ENCODE measurements at regions not wholly inside any gene's neighbourhood (a gene's known extent, or its start where the extent isn't known, plus 50 kb on each side); places are given as distances from the start of the nearest gene placed in this dataset.
A peak's percentile ranks its signal among the peaks of the same experiment; 100 is the strongest.
"Not testable (repeated sequence)": the region's sequence is repeated elsewhere in the genome, so short reads cannot be mapped to it uniquely, and the experiment has no call there.

- Mint-ChIP-seq H3K4me3 (peak overlapping the region; percentile 71), H3K27me3 (no peaks in the 10 kb centered on the region), H3K27ac (peak overlapping the region; percentile 96), H3K9me3 (ENCODE audit: low read depth) (peaks cover 8% of the 10 kb centered on the region), H3K36me3 (ENCODE audit: low read depth) (peaks cover 9% of the 10 kb centered on the region), H3K4me1 (peaks cover 67% of the 10 kb centered on the region)
- ATAC-seq: peak; percentile 43
- POLR2A ChIA-PET: interaction anchor here (0.7 to 2.0 kb wide), 3 partner anchors 227 to 242 kb away, joined by 3 to 6 read pairs (median 4); no protein-coding TSS in a partner anchor
- CTCF ChIA-PET: interaction anchor here (0.5 to 4.6 kb wide), 7 partner anchors 19 to 360 kb away, joined by 3 to 51 read pairs (median 3); no protein-coding TSS in a partner anchor
- peak; percentile 91 for DNase-seq
- intact Hi-C loops (cut with DNase I, micrococcal nuclease): loop anchor here (1.0 to 5.0 kb wide), 10 partner anchors 9 to 1705 kb away; partner anchors contain the start of genes CDKN1B (in 1 of the 2), DUSP16 (in 1 of the 2) and GPR19 (in 1 of the 2)
Observed at GRCh38 chr12:12007001-12007712, 63.6 kb upstream of the BCL2L14 start.

GRCh38 chr12:12007713-12008231 lies 63.0 kb upstream of the BCL2L14 start:
- peaks cover 8% of the 10 kb centered on the region for H3K9me3 Mint-ChIP-seq (ENCODE audit: low read depth)
- POLR2A ChIA-PET: interaction anchor here (0.6 to 2.0 kb wide), 6 partner anchors 9 to 358 kb away, joined by 3 to 6 read pairs (median 4); partner anchors contain the start of gene ETV6

GRCh38 chr12:12008232-12008850 lies 62.4 kb upstream of the BCL2L14 start:
- Mint-ChIP-seq H3K4me3 (peak overlapping the region; percentile 71), H3K27me3 (no peaks in the 10 kb centered on the region), H3K9me3 (ENCODE audit: low read depth) (peaks cover 8% of the 10 kb centered on the region), H3K36me3 (ENCODE audit: low read depth) (peaks cover 9% of the 10 kb centered on the region), H3K4me1 (peaks cover 73% of the 10 kb centered on the region), H3K27ac (peak overlapping the region; percentile 96)
- ChIA-PET CTCF (interaction anchor here (0.6 to 4.6 kb wide), 16 partner anchors 18 to 740 kb away, joined by 3 to 51 read pairs (median 3); no protein-coding TSS in a partner anchor), POLR2A (interaction anchor here (0.6 to 2.0 kb wide), 8 partner anchors 10 to 466 kb away, joined by 3 to 6 read pairs (median 4); partner anchors contain the start of genes ETV6 and LRP6)
- no peak for ATAC-seq
- intact Hi-C loops (cut with DNase I, micrococcal nuclease): loop anchor here (2.0 to 5.0 kb wide), 8 partner anchors 134 to 1706 kb away; partner anchors contain the start of genes GPR19 (in 2 of the 2), CDKN1B (in 1 of the 2) and DUSP16 (in 1 of the 2)
- DNase-seq: peak; percentile 82

More at GRCh38 chr12:12007713-12008231, 63.0 kb upstream of the BCL2L14 start:
- Mint-ChIP-seq H3K27ac (peak overlapping the region; percentile 96), H3K27me3 (no peaks in the 10 kb centered on the region), H3K4me3 (peak overlapping the region; percentile 71), H3K4me1 (peaks cover 71% of the 10 kb centered on the region), H3K36me3 (ENCODE audit: low read depth) (peaks cover 9% of the 10 kb centered on the region)
- DNase-seq (no peak), ATAC-seq (no peak)
- CTCF ChIA-PET: interaction anchor here (0.5 to 4.6 kb wide), 10 partner anchors 18 to 361 kb away, joined by 3 to 51 read pairs (median 3); no protein-coding TSS in a partner anchor
- intact Hi-C loops (cut with DNase I, micrococcal nuclease): loop anchor here (1.0 to 5.0 kb wide), 12 partner anchors 9 to 1705 kb away; partner anchors contain the start of genes GPR19 (in 2 of the 2), CDKN1B (in 1 of the 2) and DUSP16 (in 1 of the 2)

DNA sequence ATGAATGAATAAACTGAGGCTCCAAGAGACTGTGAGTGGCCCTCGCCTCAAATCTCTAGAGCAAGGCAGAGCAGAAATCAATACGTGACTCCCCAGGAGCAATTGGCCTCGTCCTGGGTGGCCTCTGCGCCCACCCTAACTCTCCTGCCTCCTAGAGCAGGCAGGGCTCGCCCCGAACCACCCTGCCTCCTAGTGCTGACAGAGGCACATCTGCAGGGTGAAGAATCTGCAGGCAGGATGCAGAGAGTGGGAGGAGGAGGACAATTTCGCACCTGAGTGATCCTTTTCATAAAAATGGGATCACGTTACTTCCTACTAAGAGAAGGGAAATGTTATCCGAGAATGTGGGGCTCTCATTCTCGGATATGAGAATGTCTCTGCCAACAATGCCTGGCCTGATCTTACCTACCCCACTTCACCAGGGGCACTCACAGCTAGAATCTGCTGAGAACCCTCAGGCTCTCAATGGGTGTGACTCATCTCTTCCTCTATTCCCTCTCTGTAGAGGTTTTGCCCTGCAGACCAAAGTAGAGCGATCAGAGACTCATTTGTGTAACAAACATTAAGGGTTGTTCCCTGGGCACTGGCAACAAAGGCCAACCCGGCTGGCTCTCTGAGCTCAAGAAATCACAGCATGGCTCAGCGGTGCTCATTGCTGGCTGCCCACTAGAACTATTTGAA lies 61.7 kb upstream of the BCL2L14 start:
- ChIA-PET POLR2A (interaction anchor here (0.5 to 3.3 kb wide), 23 partner anchors 12 to 466 kb away, joined by 3 to 37 read pairs (median 7); partner anchors contain the start of gene ETV6), CTCF (interaction anchor here (0.6 to 4.6 kb wide), 32 partner anchors 9 to 739 kb away, joined by 3 to 51 read pairs (median 4); partner anchors contain the start of gene ETV6)
- Mint-ChIP-seq H3K27me3 (no peaks in the 10 kb centered on the region), H3K36me3 (ENCODE audit: low read depth) (peaks cover 9% of the 10 kb centered on the region), H3K4me3 (peak overlapping the region; percentile 71), H3K4me1 (peaks cover 77% of the 10 kb centered on the region), H3K9me3 (ENCODE audit: low read depth) (peaks cover 8% of the 10 kb centered on the region), H3K27ac (peak overlapping the region; percentile 96)
- DNase-seq: peak; percentile 84
- ATAC-seq: peak; percentile 64
- intact Hi-C loops (cut with DNase I, micrococcal nuclease): loop anchor here (1.0 to 5.0 kb wide), 14 partner anchors 51 to 1707 kb away; partner anchors contain the start of genes GPR19 (in 2 of the 2), CDKN1B (in 1 of the 2) and DUSP16 (in 1 of the 2)

- H3K36me3 Mint-ChIP-seq (ENCODE audit: low read depth); H3K27me3 Mint-ChIP-seq; H3K9me3 Mint-ChIP-seq (ENCODE audit: low read depth): not testable (repeated sequence)
- intact Hi-C loops (cut with DNase I, micrococcal nuclease): loop anchor here (1.0 to 5.0 kb wide), 20 partner anchors 23 to 1708 kb away; partner anchors contain the start of genes ETV6 (in 2 of the 2), GPR19 (in 2 of the 2), CDKN1B (in 1 of the 2) and DUSP16 (in 1 of the 2)
- peak overlapping the region; percentile 71 for H3K4me3 Mint-ChIP-seq
- ChIA-PET POLR2A (interaction anchor here (0.5 to 3.3 kb wide), 26 partner anchors 11 to 1169 kb away, joined by 3 to 37 read pairs (median 6); partner anchors contain the start of gene ETV6), CTCF (interaction anchor here (0.6 to 4.6 kb wide), 32 partner anchors 10 to 712 kb away, joined by 3 to 51 read pairs (median 4); partner anchors contain the start of gene ETV6)
- peak overlapping the region; percentile 96 for H3K27ac Mint-ChIP-seq
- ATAC-seq (peak; percentile 31), DNase-seq (peak; percentile 50)
- peaks cover 81% of the 10 kb centered on the region for H3K4me1 Mint-ChIP-seq
Observed at GRCh38 chr12:12009749-12010276, 60.9 kb upstream of the BCL2L14 start.

- CTCF ChIA-PET: interaction anchor here (0.7 to 4.6 kb wide), 26 partner anchors 10 to 464 kb away, joined by 3 to 51 read pairs (median 4); partner anchors contain the start of gene ETV6
- ATAC-seq: peak; percentile 45
Observed at GRCh38 chr12:12010277-12011039, 60.3 kb upstream of the BCL2L14 start.

GRCh38 chr12:12011880-12012260 lies 58.9 kb upstream of the BCL2L14 start:
- DNase-seq (no peak), ATAC-seq (no peak)
- peak overlapping the region; percentile 86 for H3K27ac Mint-ChIP-seq
- ChIA-PET POLR2A (interaction anchor here (0.8 to 3.3 kb wide), 4 partner anchors 21 to 249 kb away, joined by 3 to 37 read pairs (median 18); no protein-coding TSS in a partner anchor), CTCF (interaction anchor here (4.6 kb wide), 1 partner anchor 21 kb away, joined by 51 read pairs; no protein-coding TSS in a partner anchor)
- no peak overlapping the region for H3K4me3 Mint-ChIP-seq
- H3K36me3 Mint-ChIP-seq (ENCODE audit: low read depth): peaks cover 1% of the 10 kb centered on the region
- no peaks in the 10 kb centered on the region for H3K9me3 Mint-ChIP-seq (ENCODE audit: low read depth)
- intact Hi-C loops (cut with DNase I, micrococcal nuclease): loop anchor here in 1 of 2 experiments (2.0 kb wide), 2 partner anchors 239 to 247 kb away; no protein-coding TSS in a partner anchor
- H3K4me1 Mint-ChIP-seq: peaks cover 91% of the 10 kb centered on the region
- H3K27me3 Mint-ChIP-seq: no peaks in the 10 kb centered on the region

More at GRCh38 chr12:12010277-12011039, 60.3 kb upstream of the BCL2L14 start:
- peaks cover 3% of the 10 kb centered on the region for H3K9me3 Mint-ChIP-seq (ENCODE audit: low read depth)
- peaks cover 86% of the 10 kb centered on the region for H3K4me1 Mint-ChIP-seq
- H3K36me3 Mint-ChIP-seq (ENCODE audit: low read depth): peaks cover 5% of the 10 kb centered on the region
- intact Hi-C loops (cut with DNase I, micrococcal nuclease): loop anchor here (1.0 to 2.0 kb wide), 7 partner anchors 23 to 361 kb away; partner anchors contain the start of gene ETV6 (in 2 of the 2)
- H3K27ac Mint-ChIP-seq: peak overlapping the region; percentile 96
- DNase-seq: peak; percentile 89
- peak overlapping the region; percentile 71 for H3K4me3 Mint-ChIP-seq
- no peaks in the 10 kb centered on the region for H3K27me3 Mint-ChIP-seq
- POLR2A ChIA-PET: interaction anchor here (0.5 to 3.3 kb wide), 24 partner anchors 10 to 1169 kb away, joined by 3 to 37 read pairs (median 6); partner anchors contain the start of gene ETV6

GRCh38 chr12:12015073-12015685 lies 55.6 kb upstream of the BCL2L14 start:
- Mint-ChIP-seq H3K9me3 (ENCODE audit: low read depth) (no peaks in the 10 kb centered on the region), H3K4me1 (peaks cover 72% of the 10 kb centered on the region), H3K27ac (peak overlapping the region; percentile 98), H3K27me3 (no peaks in the 10 kb centered on the region), H3K4me3 (no peak overlapping the region), H3K36me3 (ENCODE audit: low read depth) (no peaks in the 10 kb centered on the region)
- intact Hi-C loops (cut with DNase I, micrococcal nuclease): no loop called here
- ChIA-PET POLR2A (interaction anchor here (0.7 to 1.2 kb wide), 2 partner anchors 365 to 413 kb away, joined by 3 read pairs; no protein-coding TSS in a partner anchor), CTCF (no interaction called here)
- DNase-seq: no peak
- ATAC-seq: no peak
